ENCODE measurements at regions not wholly inside any gene's neighbourhood (a gene's known extent, or its start where the extent isn't known, plus 50 kb on each side); places are given as distances from the start of the nearest gene placed in this dataset.

GRCh38 chr10:10327934-10328333, 689.7 kb upstream of the CELF2 start:
- no peak for TF ChIP-seq CTCF (IDR thresholded peaks at IDR 0.05)
- ATAC-seq (ENCODE audit: low FRiP score) (no peak), DNase-seq (ENCODE audit: low spot score) (no peak)

- TF ChIP-seq CTCF (IDR thresholded peaks at IDR 0.05) = no peak
- DNase-seq (ENCODE audit: low spot score) (no peak), ATAC-seq (ENCODE audit: low FRiP score) (no peak)
Observed at GRCh38 chr10:10330418-10330817, 687.3 kb upstream of the CELF2 start.

GRCh38 chr10:10332786-10333185, 684.9 kb upstream of the CELF2 start:
- TF ChIP-seq CTCF (IDR thresholded peaks at IDR 0.05) = no peak
- DNase-seq (ENCODE audit: low spot score) (no peak), ATAC-seq (ENCODE audit: low FRiP score) (no peak)

- DNase-seq (ENCODE audit: low spot score) (no peak), ATAC-seq (ENCODE audit: low FRiP score) (no peak)
- no peak for TF ChIP-seq CTCF (IDR thresholded peaks at IDR 0.05)
Observed at GRCh38 chr10:10333622-10334021, 684.0 kb upstream of the CELF2 start.

GRCh38 chr10:10338339-10338738, 679.3 kb upstream of the CELF2 start:
- TF ChIP-seq CTCF (IDR thresholded peaks at IDR 0.05) = no peak
- ATAC-seq (ENCODE audit: low FRiP score) (no peak), DNase-seq (ENCODE audit: low spot score) (no peak)

- no peak for ATAC-seq (ENCODE audit: low FRiP score)
- DNase-seq (ENCODE audit: low spot score) = no peak
- no peak for TF ChIP-seq CTCF (IDR thresholded peaks at IDR 0.05)
Observed at GRCh38 chr10:10346390-10347150, 671.1 kb upstream of the CELF2 start.

GRCh38 chr10:10350050-10350449, 667.6 kb upstream of the CELF2 start:
- no peak for TF ChIP-seq CTCF (IDR thresholded peaks at IDR 0.05)
- no peak for ATAC-seq (ENCODE audit: low FRiP score)
- no peak for DNase-seq (ENCODE audit: low spot score)
